Vagina (tissue), 2 donors: ENCODE measurements at regions not wholly inside any gene's neighbourhood (a gene's known extent, or its start where the extent isn't known, plus 50 kb on each side); places are given as distances from the start of the nearest gene placed in this dataset.

ENCODE experiments used
- CTCF ChIP-seq, 3 experiments: fragments of 450-650 bp in 2 of 3; fragments of 200-600 bp in 1 of 3; sonication (generic) in 1 of 3; IDR thresholded peaks; one replicate each; pipeline ENCODE4 v1.5.1; 2017 to 2019; ENCODE audit warnings: antibody characterized with exemption in 3 of 3, mild to moderate bottlenecking in 2 of 3, moderate library complexity in 2 of 3
- POLR2A ChIP-seq, 2 donors: fragments of 450-650 bp; IDR thresholded peaks; one replicate each; pipeline ENCODE4 v1.6.1; 2017; ENCODE audit warnings: antibody characterized with exemption in 2 of 2, mild to moderate bottlenecking in 2 of 2, moderate library complexity in 2 of 2
- POLR2AphosphoS5 ChIP-seq, 2 donors: sonication (generic); formaldehyde crosslinking; IDR thresholded peaks; one replicate each; pipeline ENCODE4 v1.9.0; 2017; ENCODE audit warnings: antibody characterized with exemption in 2 of 2, mild to moderate bottlenecking in 2 of 2, low read depth in 1 of 2; ENCODE audit not compliant: insufficient read depth in 1 of 2

GRCh38 chr6:156577749-156578148 lies 199.4 kb upstream of the ARID1B start:
- TF ChIP-seq CTCF (IDR thresholded peaks at IDR 0.05) = no peak
- no peak for TF ChIP-seq POLR2A (IDR thresholded peaks at IDR 0.05)
- no peak for TF ChIP-seq POLR2AphosphoS5 (IDR thresholded peaks at IDR 0.05; ENCODE audit: insufficient read depth in 1 of 2, low read depth in 1 of 2)
